Naive thymus-derived CD4-positive, alpha-beta T cell (primary cell): ENCODE measurements at regions not wholly inside any gene's neighbourhood (a gene's known extent, or its start where the extent isn't known, plus 50 kb on each side); places are given as distances from the start of the nearest gene placed in this dataset.

Experiments
- ATAC-seq: fragments of 150-1000 bp; cut with Tn5 transposase; 2 replicates; pipeline ENCODE4 v1.10.0; 2021; ENCODE audit warnings: mild to moderate bottlenecking, moderate library complexity
- CTCF ChIA-PET: fragments of 350-600 bp; sonication (Branson Sonifier 250); formaldehyde crosslinking; loops from one replicate; lab custom pipeline; 2021; ENCODE audit warnings: antibody characterized with exemption; lab: Charles Lee
- POLR2A ChIA-PET: fragments of 350-600 bp; sonication (Branson Sonifier 250); formaldehyde crosslinking; loops from one replicate; lab custom pipeline; 2021; ENCODE audit warnings: antibody characterized with exemption, inconsistent platforms; lab: Charles Lee
- DNase-seq, 9 donors: peaks; one replicate each; pipeline versions ENCODE4 v3.0.0 to v3.0.0-alpha.2; 2020 to 2022; ENCODE audit warnings: mixed read lengths in 1 of 9
- H3K27ac ChIP-seq: one replicate; pipeline ENCODE4 v1.7.0; 2013; ENCODE audit warnings: mild to moderate bottlenecking, low read depth, low read length, moderate library complexity
- H3K27me3 ChIP-seq, 2 donors: one replicate each; pipeline ENCODE4 v1.7.0; 2013; ENCODE audit warnings: low read length in 2 of 2, mild to moderate bottlenecking in 2 of 2, moderate library complexity in 2 of 2; ENCODE audit not compliant: control insufficient read depth in 2 of 2, insufficient read depth in 2 of 2
- H3K36me3 ChIP-seq, 3 experiments: 1 replicate in 2 of 3; 2 replicates in 1 of 3; pipeline ENCODE4 v1.7.0; 2013; ENCODE audit warnings: low read length in 3 of 3, mild to moderate bottlenecking in 3 of 3, moderate library complexity in 1 of 3; ENCODE audit not compliant: insufficient read depth in 3 of 3, control insufficient read depth in 2 of 3
- H3K4me1 ChIP-seq, 2 donors: one replicate each; pipeline ENCODE4 v1.7.0; 2013; ENCODE audit warnings: low read length in 2 of 2, mild to moderate bottlenecking in 2 of 2, moderate library complexity in 1 of 2; ENCODE audit not compliant: control insufficient read depth in 2 of 2, insufficient read depth in 2 of 2
- H3K4me3 ChIP-seq: 2 replicates; pipeline ENCODE4 v1.7.0; 2013; ENCODE audit warnings: mild to moderate bottlenecking, low read length
- H3K9me3 ChIP-seq, 3 experiments: 1 replicate in 2 of 3; 2 replicates in 1 of 3; pipeline ENCODE4 v1.7.0; 2013; ENCODE audit warnings: low read length in 3 of 3; ENCODE audit not compliant: control insufficient read depth in 2 of 3
- H3K27ac Mint-ChIP-seq, 9 donors: one replicate each; pipeline ENCODE4 v1.8.0; 2020 to 2022; ENCODE audit warnings: mixed read lengths in 9 of 9, mild to moderate bottlenecking in 8 of 9, moderate library complexity in 5 of 9, inconsistent platforms in 2 of 9
- H3K27me3 Mint-ChIP-seq, 5 donors: one replicate each; pipeline ENCODE4 v1.8.0; 2021 to 2022; ENCODE audit warnings: mixed read lengths in 5 of 5, mild to moderate bottlenecking in 1 of 5
- H3K36me3 Mint-ChIP-seq, 5 donors: one replicate each; pipeline ENCODE4 v1.8.0; 2020 to 2022; ENCODE audit warnings: mixed read lengths in 5 of 5, mild to moderate bottlenecking in 3 of 5, inconsistent platforms in 1 of 5
- H3K4me1 Mint-ChIP-seq, 7 donors: one replicate each; pipeline ENCODE4 v1.8.0; 2020 to 2022; ENCODE audit warnings: mixed read lengths in 7 of 7, mild to moderate bottlenecking in 3 of 7, inconsistent platforms in 1 of 7
- H3K4me3 Mint-ChIP-seq, 10 donors: one replicate each; pipeline ENCODE4 v1.8.0; 2020 to 2022; ENCODE audit warnings: mild to moderate bottlenecking in 10 of 10, mixed read lengths in 10 of 10, moderate library complexity in 6 of 10, inconsistent platforms in 2 of 10
- H3K9me3 Mint-ChIP-seq, 11 donors: one replicate each; pipeline ENCODE4 v1.8.0; 2020 to 2022; ENCODE audit warnings: mixed read lengths in 11 of 11, mild to moderate bottlenecking in 4 of 11, inconsistent platforms in 1 of 11, moderate library complexity in 1 of 11
- intact Hi-C, 2 donors: fragments of 100-400 bp; cut with micrococcal nuclease; formaldehyde crosslinking; loops; one replicate each; pipeline ENCODE4 v1.15.1; 2023

- H3K27ac Mint-ChIP-seq = peak overlapping the region in 4 of 9 donors; percentile 28 to 81 (median 54)
- H3K27me3 Mint-ChIP-seq = peaks cover 0 to 24% (median 0%) of the 10 kb centered on the region in 5 donors
- ATAC-seq = peak; percentile 96
- Histone ChIP-seq H3K27me3 (no peaks in the 10 kb centered on the region), H3K4me3 (no peak overlapping the region), H3K9me3 (no peaks in the 10 kb centered on the region), H3K4me1 (peaks cover 7 to 15% of the 10 kb centered on the region in 2 donors), H3K27ac (no peak overlapping the region), H3K36me3 (no peaks in the 10 kb centered on the region)
- DNase-seq = peak; percentile 70 to 91 (median 83)
- CTCF ChIA-PET = interaction anchor here (0.8 to 7.9 kb wide), 26 partner anchors 10 to 629 kb away, joined by 3 to 98 read pairs (median 5); partner anchors contain the start of genes IER5 and MR1
- POLR2A ChIA-PET = interaction anchor here (0.7 to 16.7 kb wide), 7 partner anchors 12 to 119 kb away, joined by 3 to 176 read pairs (median 4); partner anchors contain the start of gene IER5
- intact Hi-C loops = loop anchor here (1.0 to 10.0 kb wide), 9 partner anchors 24 to 627 kb away; partner anchors contain the start of genes IER5 (in 2 of the 2) and XPR1 (in 1 of the 2)
- H3K36me3 Mint-ChIP-seq = peaks cover 0 to 15% (median 5%) of the 10 kb centered on the region in 5 donors
- H3K4me1 Mint-ChIP-seq = peaks cover 18 to 62% (median 34%) of the 10 kb centered on the region in 7 donors
- peaks cover 0 to 7% (median 0%) of the 10 kb centered on the region in 11 donors for H3K9me3 Mint-ChIP-seq
- H3K4me3 Mint-ChIP-seq = peak overlapping the region in 4 of 10 donors; percentile 2 to 63 (median 18)
Observed at GRCh38 chr1:181142096-181142958, 53.8 kb downstream of the IER5 start.

DNA sequence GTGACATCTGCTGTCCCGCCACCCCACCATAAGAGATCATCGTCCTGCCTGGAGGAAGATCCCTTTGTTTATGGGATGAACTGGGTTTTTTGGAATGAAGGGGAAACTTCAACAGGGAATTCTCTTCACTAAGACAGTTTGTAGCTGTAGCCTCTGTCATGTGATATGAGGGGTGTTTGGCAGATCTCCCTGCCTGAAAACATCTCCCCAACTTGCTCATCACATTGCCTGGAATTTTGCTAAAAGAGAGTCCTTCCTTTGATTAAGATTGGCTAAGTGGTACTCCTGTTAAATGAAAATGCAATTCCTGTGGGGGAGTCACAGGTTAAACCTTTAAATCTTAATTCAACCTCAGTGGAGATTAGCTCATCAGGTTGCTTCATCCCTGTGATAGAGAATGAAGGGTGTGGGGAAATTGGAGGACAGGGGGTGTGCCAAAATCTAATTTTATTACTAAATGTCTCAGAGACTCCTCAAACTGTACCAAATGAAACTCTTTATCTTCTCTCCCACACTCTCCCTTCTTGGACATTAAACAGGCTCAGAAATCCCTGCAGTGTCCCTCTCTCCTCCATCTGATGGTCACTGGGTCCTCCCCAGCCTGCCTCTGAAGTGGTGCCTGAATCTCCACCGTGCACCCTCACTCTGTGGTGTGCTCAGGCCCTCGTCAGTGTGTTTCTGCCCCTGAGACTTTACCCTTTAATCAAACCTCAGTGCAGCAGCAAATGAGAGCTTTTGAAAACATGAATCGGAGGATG is 54.8 kb downstream of the IER5 start:
- peaks cover 0 to 11% (median 0%) of the 10 kb centered on the region in 11 donors for H3K9me3 Mint-ChIP-seq
- Histone ChIP-seq H3K9me3 (no peaks in the 10 kb centered on the region), H3K27ac (no peak overlapping the region), H3K4me1 (peaks cover 7 to 18% of the 10 kb centered on the region in 2 donors), H3K27me3 (no peaks in the 10 kb centered on the region), H3K4me3 (no peak overlapping the region), H3K36me3 (no peaks in the 10 kb centered on the region)
- ATAC-seq (no peak), DNase-seq (no peak)
- peaks cover 27 to 62% (median 39%) of the 10 kb centered on the region in 7 donors for H3K4me1 Mint-ChIP-seq
- H3K4me3 Mint-ChIP-seq = no peak overlapping the region
- peak overlapping the region in 1 of 9 donors; percentile 50 for H3K27ac Mint-ChIP-seq
- intact Hi-C loops = loop anchor here in 1 of 2 donors (10.0 kb wide), 1 partner anchor 508 kb away; the partner anchor contains the start of gene XPR1
- POLR2A ChIA-PET = interaction anchor here (0.6 to 16.7 kb wide), 7 partner anchors 11 to 56 kb away, joined by 3 to 176 read pairs (median 6); partner anchors contain the start of gene IER5
- H3K27me3 Mint-ChIP-seq = peaks cover 0 to 26% (median 0%) of the 10 kb centered on the region in 5 donors
- peaks cover 0 to 23% (median 5%) of the 10 kb centered on the region in 5 donors for H3K36me3 Mint-ChIP-seq
- CTCF ChIA-PET = interaction anchor here (0.6 to 7.9 kb wide), 18 partner anchors 9 to 1329 kb away, joined by 3 to 98 read pairs (median 6); partner anchors contain the start of gene IER5

GRCh38 chr1:181144238-181144637 is 55.7 kb downstream of the IER5 start:
- Mint-ChIP-seq H3K4me3 (no peak overlapping the region), H3K9me3 (peaks cover 0 to 11% (median 0%) of the 10 kb centered on the region in 11 donors), H3K27me3 (peaks cover 0 to 26% (median 0%) of the 10 kb centered on the region in 5 donors), H3K36me3 (peaks cover 0 to 23% (median 5%) of the 10 kb centered on the region in 5 donors), H3K27ac (peak overlapping the region in 1 of 9 donors; percentile 50), H3K4me1 (peaks cover 33 to 63% (median 40%) of the 10 kb centered on the region in 7 donors)
- H3K27me3 ChIP-seq = no peaks in the 10 kb centered on the region
- H3K9me3 ChIP-seq = no peaks in the 10 kb centered on the region
- no peaks in the 10 kb centered on the region for H3K36me3 ChIP-seq
- H3K27ac ChIP-seq = no peak overlapping the region
- no peak for ATAC-seq
- POLR2A ChIA-PET = interaction anchor here (0.5 to 16.7 kb wide), 6 partner anchors 12 to 153 kb away, joined by 3 to 176 read pairs (median 5); partner anchors contain the start of gene IER5
- DNase-seq = no peak
- CTCF ChIA-PET = interaction anchor here (0.7 to 7.9 kb wide), 11 partner anchors 10 to 98 kb away, joined by 3 to 98 read pairs (median 4); no protein-coding TSS in a partner anchor
- H3K4me3 ChIP-seq = no peak overlapping the region
- intact Hi-C loops = loop anchor here in 1 of 2 donors (2.0 to 10.0 kb wide), 2 partner anchors 509 to 611 kb away; partner anchors contain the start of gene XPR1
- H3K4me1 ChIP-seq = peaks cover 16 to 27% of the 10 kb centered on the region in 2 donors

- Histone ChIP-seq H3K9me3 (no peaks in the 10 kb centered on the region), H3K36me3 (no peaks in the 10 kb centered on the region), H3K4me1 (peaks cover 34 to 41% of the 10 kb centered on the region in 2 donors), H3K27me3 (no peaks in the 10 kb centered on the region), H3K27ac (no peak overlapping the region), H3K4me3 (no peak overlapping the region)
- ATAC-seq (no peak), DNase-seq (no peak)
- ChIA-PET CTCF (interaction anchor here (0.6 to 4.2 kb wide), 5 partner anchors 14 to 1642 kb away, joined by 3 to 32 read pairs (median 7); no protein-coding TSS in a partner anchor), POLR2A (interaction anchor here (0.6 to 16.7 kb wide), 6 partner anchors 8 to 125 kb away, joined by 3 to 176 read pairs (median 12); partner anchors contain the start of genes IER5, MR1 and STX6)
- H3K4me3 Mint-ChIP-seq = peak overlapping the region in 9 of 10 donors; percentile 64 to 92 (median 71)
- peaks cover 0 to 28% (median 0%) of the 10 kb centered on the region in 5 donors for H3K27me3 Mint-ChIP-seq
- peaks cover 0 to 31% (median 5%) of the 10 kb centered on the region in 5 donors for H3K36me3 Mint-ChIP-seq
- peaks cover 0 to 11% (median 0%) of the 10 kb centered on the region in 11 donors for H3K9me3 Mint-ChIP-seq
- peaks cover 54 to 84% (median 67%) of the 10 kb centered on the region in 7 donors for H3K4me1 Mint-ChIP-seq
- peak overlapping the region; percentile 0 to 97 (median 93) for H3K27ac Mint-ChIP-seq
- intact Hi-C loops = loop anchor here (1.0 to 10.0 kb wide), 7 partner anchors 11 to 646 kb away; partner anchors contain the start of genes ACBD6 (in 2 of the 2), IER5 (in 1 of the 2) and XPR1 (in 1 of the 2)
Observed at GRCh38 chr1:181148636-181149035, 60.1 kb downstream of the IER5 start.

DNA sequence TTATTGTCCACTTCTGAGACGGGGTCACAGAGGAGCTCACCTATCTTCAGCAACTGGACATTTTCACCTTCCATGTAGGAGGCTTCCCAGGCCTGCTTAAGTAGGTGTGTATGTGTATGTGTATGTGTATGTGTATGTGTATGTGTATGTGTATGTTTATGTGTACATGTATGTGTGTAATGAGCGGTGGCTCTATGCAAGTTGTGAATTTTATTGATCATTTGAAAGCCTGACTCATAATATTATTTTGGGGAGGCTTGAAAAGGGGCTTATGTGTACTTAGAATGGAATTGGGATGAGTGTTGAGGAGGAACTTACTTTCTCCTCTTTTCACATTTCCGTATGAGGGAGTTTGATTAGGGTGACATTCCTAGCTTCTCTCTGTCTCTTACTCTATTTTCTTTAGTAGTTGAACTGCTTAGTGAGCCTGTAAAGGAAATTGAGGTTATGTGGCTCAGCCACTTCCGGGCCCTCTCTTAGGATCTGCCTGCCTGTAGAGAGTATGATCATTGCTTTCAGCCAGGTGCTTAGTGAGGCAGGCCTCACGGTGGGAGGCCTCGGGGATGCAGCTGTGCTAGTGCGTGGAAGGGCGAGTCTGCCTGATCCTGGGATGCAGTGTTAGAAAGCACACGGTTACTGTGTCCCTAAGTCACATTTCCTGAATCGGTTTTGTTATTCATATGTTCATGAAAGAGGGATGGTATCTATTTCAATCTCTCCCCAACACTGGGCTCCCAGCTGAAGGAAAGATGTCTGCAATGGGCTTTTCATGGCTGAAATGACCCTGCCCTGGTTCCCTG is 61.0 kb downstream of the IER5 start:
- intact Hi-C loops = loop anchor here (1.0 to 10.0 kb wide), 7 partner anchors 10 to 647 kb away; partner anchors contain the start of genes ACBD6 (in 2 of the 2), IER5 (in 1 of the 2) and XPR1 (in 1 of the 2)
- Mint-ChIP-seq H3K4me3 (peak overlapping the region; percentile 64 to 92 (median 80)), H3K4me1 (peaks cover 50 to 79% (median 65%) of the 10 kb centered on the region in 7 donors), H3K27ac (peak overlapping the region; percentile 76 to 97 (median 93)), H3K27me3 (peaks cover 0 to 20% (median 0%) of the 10 kb centered on the region in 5 donors), H3K9me3 (peaks cover 0 to 11% (median 0%) of the 10 kb centered on the region in 11 donors), H3K36me3 (peaks cover 0 to 35% (median 5%) of the 10 kb centered on the region in 5 donors)
- peak; percentile 97 for ATAC-seq
- H3K27me3 ChIP-seq = no peaks in the 10 kb centered on the region
- H3K36me3 ChIP-seq = no peaks in the 10 kb centered on the region
- ChIA-PET CTCF (interaction anchor here (0.6 to 4.2 kb wide), 7 partner anchors 9 to 64 kb away, joined by 3 to 32 read pairs (median 12); no protein-coding TSS in a partner anchor), POLR2A (interaction anchor here (0.5 to 16.7 kb wide), 12 partner anchors 8 to 315 kb away, joined by 3 to 176 read pairs (median 6); partner anchors contain the start of genes IER5, MR1 and STX6)
- H3K9me3 ChIP-seq = no peaks in the 10 kb centered on the region
- peaks cover 34 to 41% of the 10 kb centered on the region in 2 donors for H3K4me1 ChIP-seq
- H3K4me3 ChIP-seq = peak overlapping the region; percentile 12
- peak overlapping the region; percentile 57 for H3K27ac ChIP-seq
- DNase-seq = peak in 8 of 9 donors; percentile 70 to 89 (median 86)
